ENCODE measurements at regions not wholly inside any gene's neighbourhood (a gene's known extent, or its start where the extent isn't known, plus 50 kb on each side); places are given as distances from the start of the nearest gene placed in this dataset.

- no peak for TF ChIP-seq EZH2phosphoT487 (IDR thresholded peaks at IDR 0.05; ENCODE audit: insufficient read depth, low read depth)
- no peak for TF ChIP-seq EZH2 (IDR thresholded peaks at IDR 0.05; ENCODE audit: insufficient read depth, poor library complexity, severe bottlenecking)
These were observed 71.1 kb downstream of the TRAM1L1 start for GRCh38 chr4:117014236-117014635.

All from GM23248 (cell line).